ENCODE measurements at regions not wholly inside any gene's neighbourhood (a gene's known extent, or its start where the extent isn't known, plus 50 kb on each side); places are given as distances from the start of the nearest gene placed in this dataset.

GRCh38 chr3:188104050-188104449, 49.9 kb upstream of the LPP start:
- no peak for DNase-seq
- TF ChIP-seq POLR2AphosphoS5 (IDR thresholded peaks at IDR 0.05) (no peak), CTCF (IDR thresholded peaks at IDR 0.05 in 8 of 11, conservative IDR thresholded peaks at IDR 0.05 in 3 of 11) (no peak), POLR2A (IDR thresholded peaks at IDR 0.05) (no peak)
- Histone ChIP-seq H3K27me3 (replicated peaks in 1 of 7) (no peaks in the 10 kb centered on the region), H3K4me1 (peaks cover 0 to 3% (median 0%) of the 10 kb centered on the region in 6 donors), H3K9me3 (peaks cover 0 to 18% (median 10%) of the 10 kb centered on the region in 8 donors), H3K4me3 (no peak overlapping the region), H3K27ac (no peak overlapping the region), H3K36me3 (no peaks in the 10 kb centered on the region)
- WGBS, 5 donors, result 88 to 98% (median 94%) methylated on average over 5 of the region's 5 CpGs
- intact Hi-C loops (cut with DNase I; ENCODE audit: low total_unique reads), result no loop called here

All from spleen (tissue), 11 donors.